HL-60 (cell line): ENCODE measurements at regions not wholly inside any gene's neighbourhood (a gene's known extent, or its start where the extent isn't known, plus 50 kb on each side); places are given as distances from the start of the nearest gene placed in this dataset.

ENCODE experiments used
- DNase-seq, 2 experiments: peaks; one replicate each; pipeline ENCODE4 v3.0.0-alpha.2; 2010 to 2020; ENCODE audit warnings: low read depth in 1 of 2, low spot score in 1 of 2
- H3K27ac ChIP-seq: fragments of 250-450 bp; sonication (Bioruptor Pico); replicated peaks from 2 replicates; pipeline ENCODE4 v1.5.1; 2020; ENCODE audit warnings: mild to moderate bottlenecking, moderate library complexity
- H3K27me3 ChIP-seq: fragments of 250-450 bp; sonication (Bioruptor Pico); 2 replicates; pipeline ENCODE4 v1.5.1; 2021; ENCODE audit warnings: mild to moderate bottlenecking, moderate library complexity; ENCODE audit not compliant: insufficient read depth, poor library complexity, severe bottlenecking
- H3K4me3 ChIP-seq: replicated peaks from 2 replicates; pipeline ENCODE4 v1.5.1; 2011; ENCODE audit warnings: mild to moderate bottlenecking, control low read depth, low read length; ENCODE audit not compliant: insufficient read depth
- GABPA ChIP-seq: IDR thresholded peaks from 2 replicates; pipeline ENCODE4 v1.6.1; 2012; ENCODE audit warnings: low read depth
- POLR2AphosphoS5 ChIP-seq: IDR thresholded peaks from 2 replicates; pipeline ENCODE4 v1.6.1; 2012; ENCODE audit warnings: low read depth
- REST ChIP-seq: IDR thresholded peaks from 2 replicates; pipeline ENCODE4 v1.6.1; 2012; ENCODE audit warnings: low read depth; ENCODE audit not compliant: insufficient replicate concordance
- SPI1 ChIP-seq: IDR thresholded peaks from 2 replicates; pipeline ENCODE4 v1.6.1; 2012; ENCODE audit warnings: low read depth, mild to moderate bottlenecking, borderline replicate concordance
- TF ChIP-seq, protein P1 (sequence below): IDR thresholded peaks from one replicate; pipeline ENCODE4 v1.5.1; 2011; ENCODE audit warnings: low read length, control low read depth, inconsistent platforms; ENCODE audit not compliant: insufficient read depth

GRCh38 chr12:103075848-103076247 lies 118.4 kb downstream of the ASCL1 start:
- no peaks in the 10 kb centered on the region for H3K27me3 ChIP-seq
- H3K4me3 ChIP-seq, result no peak overlapping the region
- DNase-seq, result no peak
- no peak overlapping the region for H3K27ac ChIP-seq
- TF ChIP-seq POLR2AphosphoS5, result no peak
- no peak for TF ChIP-seq GABPA
- TF ChIP-seq, protein P1, sequence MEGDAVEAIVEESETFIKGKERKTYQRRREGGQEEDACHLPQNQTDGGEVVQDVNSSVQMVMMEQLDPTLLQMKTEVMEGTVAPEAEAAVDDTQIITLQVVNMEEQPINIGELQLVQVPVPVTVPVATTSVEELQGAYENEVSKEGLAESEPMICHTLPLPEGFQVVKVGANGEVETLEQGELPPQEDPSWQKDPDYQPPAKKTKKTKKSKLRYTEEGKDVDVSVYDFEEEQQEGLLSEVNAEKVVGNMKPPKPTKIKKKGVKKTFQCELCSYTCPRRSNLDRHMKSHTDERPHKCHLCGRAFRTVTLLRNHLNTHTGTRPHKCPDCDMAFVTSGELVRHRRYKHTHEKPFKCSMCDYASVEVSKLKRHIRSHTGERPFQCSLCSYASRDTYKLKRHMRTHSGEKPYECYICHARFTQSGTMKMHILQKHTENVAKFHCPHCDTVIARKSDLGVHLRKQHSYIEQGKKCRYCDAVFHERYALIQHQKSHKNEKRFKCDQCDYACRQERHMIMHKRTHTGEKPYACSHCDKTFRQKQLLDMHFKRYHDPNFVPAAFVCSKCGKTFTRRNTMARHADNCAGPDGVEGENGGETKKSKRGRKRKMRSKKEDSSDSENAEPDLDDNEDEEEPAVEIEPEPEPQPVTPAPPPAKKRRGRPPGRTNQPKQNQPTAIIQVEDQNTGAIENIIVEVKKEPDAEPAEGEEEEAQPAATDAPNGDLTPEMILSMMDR, result no peak
- TF ChIP-seq REST, result no peak
- no peak for TF ChIP-seq SPI1

GRCh38 chr12:103077108-103077773 lies 119.8 kb downstream of the ASCL1 start:
- TF ChIP-seq REST, result no peak
- no peak for TF ChIP-seq SPI1
- no peak for TF ChIP-seq GABPA
- TF ChIP-seq POLR2AphosphoS5, result no peak
- DNase-seq, result no peak

DNA sequence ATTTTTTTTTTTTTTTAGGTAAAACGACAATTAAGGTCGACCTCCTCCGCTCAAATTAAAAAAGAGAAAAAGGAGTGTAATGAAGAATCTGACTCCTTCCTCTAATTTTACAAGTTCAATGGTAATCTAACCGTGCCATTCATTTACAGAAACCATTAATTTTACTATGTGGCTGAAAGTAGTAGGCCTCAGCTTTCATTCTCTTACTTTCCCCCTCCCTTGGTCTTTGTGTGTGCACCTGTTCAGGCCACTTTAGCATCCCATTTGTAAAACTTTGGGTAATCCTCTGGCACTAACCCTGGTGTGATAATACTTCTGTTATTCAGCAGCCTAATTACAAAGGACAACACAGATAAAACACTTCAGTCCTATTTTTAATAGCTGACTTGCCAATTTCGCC lies 128.1 kb downstream of the ASCL1 start:
- Histone ChIP-seq H3K27me3 (no peaks in the 10 kb centered on the region), H3K27ac (no peak overlapping the region), H3K4me3 (no peak overlapping the region)
- TF ChIP-seq, protein P1, result no peak
- TF ChIP-seq REST, result no peak
- TF ChIP-seq POLR2AphosphoS5, result no peak
- no peak for TF ChIP-seq SPI1
- TF ChIP-seq GABPA, result no peak
- no peak for DNase-seq

More at GRCh38 chr12:103077108-103077773, 119.8 kb downstream of the ASCL1 start:
- Histone ChIP-seq H3K4me3 (no peak overlapping the region), H3K27ac (no peak overlapping the region), H3K27me3 (no peaks in the 10 kb centered on the region)
